NCI-H187 treated with DMSO at 0.1 percent for 48 hours (cell line): ENCODE measurements at regions not wholly inside any gene's neighbourhood (a gene's known extent, or its start where the extent isn't known, plus 50 kb on each side); places are given as distances from the start of the nearest gene placed in this dataset.
"Not testable (repeated sequence)": the region's sequence is repeated elsewhere in the genome, so short reads cannot be mapped to it uniquely, and the experiment has no call there.

Source experiments
- DNase-seq: peaks from one replicate; lab custom pipeline; 2025; lab: John Stamatoyannopoulos, UW

- no peak for DNase-seq
Measured at GRCh38 chr10:124213471-124213870, 120.1 kb upstream of the CHST15 start.

DNA sequence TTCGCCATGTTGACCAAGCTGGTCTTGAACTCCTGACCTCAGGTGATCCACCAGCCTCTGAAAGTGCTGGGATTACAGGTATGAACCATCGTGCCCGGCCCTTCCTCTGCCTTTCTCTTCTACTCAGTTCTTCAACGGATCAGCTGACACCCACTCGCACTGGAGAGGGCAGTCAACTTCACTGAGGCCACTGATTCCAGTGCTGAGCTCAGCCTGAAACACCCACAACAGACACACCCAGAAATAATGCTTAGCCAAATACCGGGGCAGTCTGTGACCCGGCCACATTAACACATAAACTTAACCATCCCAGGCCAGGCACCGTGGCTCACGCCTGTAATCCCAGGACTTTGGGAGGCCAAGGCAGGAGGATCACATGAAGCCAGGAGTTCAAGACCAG lies 119.3 kb upstream of the CHST15 start:
- DNase-seq = no peak

DNA sequence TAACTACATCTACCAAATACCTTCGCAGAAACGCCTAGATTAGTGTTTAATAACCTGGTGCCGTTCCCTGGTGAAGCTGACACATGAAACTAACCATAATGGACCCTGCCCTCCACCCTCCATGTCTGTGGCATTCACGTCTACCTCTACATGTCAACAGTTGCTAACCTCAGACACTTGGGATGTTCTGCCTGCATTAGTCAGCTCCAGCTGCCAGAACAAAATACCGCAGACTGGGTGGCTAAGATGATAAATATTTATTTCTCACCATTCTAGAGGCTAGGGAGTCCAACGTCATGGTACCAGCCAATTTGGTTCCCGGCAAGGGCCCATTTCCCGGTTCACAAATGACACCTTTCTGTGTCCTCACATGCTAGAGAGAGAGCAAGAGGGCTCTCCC lies 118.5 kb upstream of the CHST15 start:
- DNase-seq = no peak

- no peak for DNase-seq
Measured at GRCh38 chr10:124210263-124210662, 116.9 kb upstream of the CHST15 start.

GRCh38 chr10:124207391-124207790 lies 114.0 kb upstream of the CHST15 start:
- no peak for DNase-seq

- DNase-seq = no peak
Measured at GRCh38 chr10:124206616-124207015, 113.2 kb upstream of the CHST15 start.

DNA sequence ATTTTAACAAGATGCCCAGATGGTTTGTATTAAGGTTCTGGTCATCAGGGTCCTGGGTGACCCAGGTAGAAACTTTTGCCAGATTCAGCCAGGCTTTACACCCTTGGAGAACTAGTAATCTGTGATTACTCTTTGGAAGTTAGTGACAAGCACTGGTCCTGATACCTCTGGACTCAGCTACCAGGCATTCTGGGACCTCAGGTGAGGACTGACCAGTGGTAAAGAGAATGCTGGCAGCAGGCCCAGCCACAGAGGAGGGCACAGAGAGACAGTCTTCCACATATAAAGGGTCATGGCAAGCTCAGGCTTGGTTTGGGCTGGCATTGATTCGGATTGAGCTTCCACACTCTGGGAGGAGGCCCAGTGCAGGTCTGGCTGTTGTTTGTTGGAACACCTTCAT lies 112.0 kb upstream of the CHST15 start:
- no peak for DNase-seq

GRCh38 chr10:124204726-124205125 lies 111.3 kb upstream of the CHST15 start:
- DNase-seq = no peak

- no peak for DNase-seq
Measured at GRCh38 chr10:124200011-124200410, 106.6 kb upstream of the CHST15 start.

DNA sequence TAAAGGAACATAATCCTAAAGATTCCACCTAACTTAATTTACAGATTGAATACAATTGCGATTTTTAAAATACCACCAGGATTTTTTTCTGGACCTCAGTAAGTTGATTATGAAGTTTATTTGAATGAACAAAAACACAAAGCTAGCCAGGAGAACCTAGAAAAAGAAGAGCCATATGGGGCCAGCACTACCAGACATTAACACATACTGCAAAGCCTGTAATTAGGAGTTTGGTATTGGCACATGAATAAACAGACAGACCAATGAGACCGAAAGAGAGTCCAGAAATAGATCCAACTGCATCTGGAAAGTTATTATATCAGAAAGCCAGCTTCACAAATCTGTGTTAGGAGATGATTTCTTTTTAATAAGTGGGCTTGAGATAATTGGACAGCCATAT lies 105.5 kb upstream of the CHST15 start:
- DNase-seq = no peak

GRCh38 chr10:124198125-124198501 lies 104.7 kb upstream of the CHST15 start:
- no peak for DNase-seq

GRCh38 chr10:124197371-124198124 lies 104.2 kb upstream of the CHST15 start:
- no peak for DNase-seq

DNA sequence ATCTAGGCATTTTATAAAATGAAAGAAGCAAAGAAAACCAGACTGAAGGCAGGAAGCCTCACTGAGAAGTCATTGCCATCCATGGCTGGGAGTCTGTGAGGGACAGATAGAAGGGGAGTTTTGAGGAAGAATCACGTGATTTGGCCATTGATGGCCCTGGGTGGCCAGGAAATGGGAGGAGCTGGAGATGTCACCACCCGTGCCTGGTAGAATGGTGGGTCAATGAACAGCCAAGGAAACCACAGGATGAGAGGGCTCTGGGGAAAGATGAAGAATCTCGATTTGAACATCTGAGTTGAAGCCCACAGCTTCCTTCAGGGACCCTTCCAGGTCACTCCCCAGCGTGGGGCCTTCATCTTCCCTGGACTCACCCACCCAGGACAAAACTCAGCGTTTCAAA lies 103.3 kb upstream of the CHST15 start:
- DNase-seq = no peak

GRCh38 chr10:124194199-124194824 lies 100.9 kb upstream of the CHST15 start:
- no peak for DNase-seq

- no peak for DNase-seq
Measured at GRCh38 chr10:124193309-124193696, 99.9 kb upstream of the CHST15 start.

GRCh38 chr10:124192664-124193308 lies 99.4 kb upstream of the CHST15 start:
- not testable (repeated sequence) for DNase-seq

DNA sequence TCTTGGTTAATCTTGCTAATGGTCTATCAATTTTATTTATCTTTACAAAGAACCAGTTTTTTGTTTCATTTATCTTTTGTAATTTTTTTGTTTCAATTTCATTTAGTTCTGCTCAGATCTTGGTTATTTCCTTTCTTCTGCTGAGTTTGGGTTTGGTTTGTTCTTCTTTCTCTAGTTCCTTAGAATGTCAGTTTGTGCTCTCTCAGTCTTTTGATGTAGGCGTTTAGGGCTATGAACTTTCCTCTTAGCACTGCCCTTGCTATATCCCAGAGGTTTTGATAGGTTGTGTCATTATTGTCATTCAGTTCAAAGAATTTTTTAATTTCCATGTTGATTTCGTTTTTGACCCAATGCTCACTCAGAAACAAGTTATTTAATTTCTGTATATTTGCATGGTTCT lies 97.1 kb upstream of the CHST15 start:
- not testable (repeated sequence) for DNase-seq

DNA sequence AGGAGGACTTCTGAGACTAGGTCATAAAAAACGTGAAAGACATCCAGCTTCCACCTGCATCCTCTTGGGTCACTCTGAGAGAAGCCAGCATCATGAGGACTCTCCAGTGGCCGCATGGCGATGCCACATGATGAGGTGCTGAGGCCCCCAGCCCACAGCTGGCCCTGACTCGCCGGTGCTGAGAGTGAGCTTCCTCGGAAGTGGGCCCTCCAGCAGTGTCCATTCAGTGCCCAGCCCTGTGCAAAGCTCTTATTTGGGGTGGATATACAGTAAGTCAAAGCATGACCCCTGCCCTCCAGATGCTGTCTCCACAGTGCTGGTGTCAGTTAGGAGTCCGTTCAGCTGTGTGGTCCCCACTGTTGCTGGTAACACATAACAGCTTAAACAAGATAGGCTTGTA lies 93.6 kb upstream of the CHST15 start:
- no peak for DNase-seq

GRCh38 chr10:124185084-124185483 lies 91.7 kb upstream of the CHST15 start:
- no peak for DNase-seq

DNA sequence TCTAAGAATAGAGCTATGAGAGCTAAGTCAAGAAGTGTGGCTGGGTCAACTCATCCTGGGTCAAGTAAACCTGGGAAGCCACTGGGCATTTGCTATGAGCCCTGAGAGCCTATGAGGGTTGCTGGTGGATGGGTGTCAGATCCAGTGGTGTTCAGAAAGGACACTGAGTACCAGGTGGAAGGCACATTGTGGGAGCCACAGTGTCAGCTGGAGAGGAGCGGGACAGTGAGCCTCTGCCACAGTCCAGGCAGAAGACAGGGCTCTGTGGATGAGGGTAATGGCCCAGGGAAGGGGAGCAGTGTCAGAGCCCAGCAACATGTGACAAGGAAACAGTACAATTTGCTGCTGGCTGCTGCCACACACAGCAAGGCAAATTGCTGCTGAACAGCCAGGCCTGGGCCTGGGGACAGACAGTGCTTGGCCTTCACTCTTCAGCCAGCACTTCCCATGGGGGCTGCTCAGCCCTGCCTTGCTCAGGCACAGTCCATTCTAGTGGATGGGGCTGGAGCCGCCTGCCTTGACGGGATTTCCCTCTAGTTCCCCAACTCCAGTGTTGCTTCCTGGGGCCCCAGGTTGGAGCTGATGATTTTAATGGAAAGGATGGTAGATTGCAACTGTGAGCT lies 90.9 kb upstream of the CHST15 start:
- DNase-seq = no peak

GRCh38 chr10:124183617-124184016 lies 90.2 kb upstream of the CHST15 start:
- DNase-seq = no peak

DNA sequence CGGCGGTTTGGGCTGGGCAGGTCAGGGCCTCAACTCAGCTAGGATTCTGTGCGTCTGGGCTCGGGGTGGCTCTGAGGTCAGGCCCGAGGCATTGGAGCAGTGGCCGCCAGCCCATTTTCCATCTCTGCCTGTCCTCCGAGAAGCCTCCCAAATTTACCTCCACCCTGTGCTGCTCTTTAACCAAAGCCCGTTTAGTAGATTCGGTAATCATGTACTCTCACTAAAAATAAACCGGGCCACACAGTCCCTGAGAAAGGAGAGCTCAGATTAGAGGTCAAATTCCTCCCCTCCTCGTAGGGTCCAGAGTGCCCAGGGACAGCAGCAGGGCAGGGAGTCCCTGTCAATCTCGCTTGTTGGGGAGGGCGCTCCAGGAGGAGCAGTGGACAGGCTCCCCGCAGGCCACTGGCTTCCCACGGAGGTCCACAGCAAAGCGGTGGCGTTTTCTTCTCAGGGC lies 88.7 kb upstream of the CHST15 start:
- no peak for DNase-seq

DNA sequence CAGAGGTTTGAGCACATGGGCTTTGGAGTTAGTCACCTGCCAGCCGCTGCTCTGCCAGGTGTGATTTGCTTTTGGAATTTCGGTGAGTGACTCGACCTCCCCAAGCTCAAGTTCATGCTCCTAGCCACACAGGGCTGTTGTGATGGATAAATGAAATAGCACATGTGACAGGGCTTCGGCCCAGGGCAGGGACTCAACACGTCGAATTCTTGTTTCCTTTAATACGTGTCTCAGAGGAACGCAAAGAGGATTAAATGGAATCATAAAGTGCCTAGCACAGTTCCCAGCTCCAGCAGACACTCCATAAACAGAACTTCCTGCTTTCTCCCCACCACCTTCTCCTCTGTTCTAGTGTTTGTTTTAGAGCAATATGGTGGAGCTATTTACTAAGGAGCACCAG lies 88.3 kb upstream of the CHST15 start:
- DNase-seq = no peak
